Activated T-cell treated with anti-CD3 and anti-CD28 coated beads, Interleukin-2, amount 50 U/mL, for 72 hours (primary cell): ENCODE measurements at regions not wholly inside any gene's neighbourhood (a gene's known extent, or its start where the extent isn't known, plus 50 kb on each side); places are given as distances from the start of the nearest gene placed in this dataset.

Experiments
- ATAC-seq, 2 donors: fragments of 150-1000 bp; cut with Tn5 transposase; replicated peaks in 1 of 2; 2 replicates each; pipeline ENCODE4 v1.10.0; 2021; ENCODE audit warnings: moderate library complexity in 2 of 2, mild to moderate bottlenecking in 1 of 2
- DNase-seq, 2 donors: peaks; one replicate each; pipeline ENCODE4 v3.0.0; 2021 to 2022; ENCODE audit warnings: mixed read lengths in 1 of 2
- H3K27ac Mint-ChIP-seq: one replicate; pipeline ENCODE4 v1.8.0; 2022; ENCODE audit warnings: mild to moderate bottlenecking, moderate library complexity, mixed read lengths
- H3K27me3 Mint-ChIP-seq: one replicate; pipeline ENCODE4 v1.8.0; 2022; ENCODE audit warnings: low read depth, mixed read lengths
- H3K36me3 Mint-ChIP-seq, 2 donors: one replicate each; pipeline ENCODE4 v1.8.0; 2022; ENCODE audit warnings: mixed read lengths in 2 of 2, mild to moderate bottlenecking in 1 of 2; ENCODE audit not compliant: insufficient read depth in 2 of 2
- H3K4me1 Mint-ChIP-seq: one replicate; pipeline ENCODE4 v1.8.0; 2022; ENCODE audit warnings: low read depth, mixed read lengths
- H3K4me3 Mint-ChIP-seq, 2 donors: one replicate each; pipeline ENCODE4 v1.8.0; 2022; ENCODE audit warnings: mild to moderate bottlenecking in 2 of 2, mixed read lengths in 2 of 2, moderate library complexity in 2 of 2
- H3K9me3 Mint-ChIP-seq, 2 donors: one replicate each; pipeline ENCODE4 v1.8.0; 2022; ENCODE audit warnings: mixed read lengths in 2 of 2

DNA sequence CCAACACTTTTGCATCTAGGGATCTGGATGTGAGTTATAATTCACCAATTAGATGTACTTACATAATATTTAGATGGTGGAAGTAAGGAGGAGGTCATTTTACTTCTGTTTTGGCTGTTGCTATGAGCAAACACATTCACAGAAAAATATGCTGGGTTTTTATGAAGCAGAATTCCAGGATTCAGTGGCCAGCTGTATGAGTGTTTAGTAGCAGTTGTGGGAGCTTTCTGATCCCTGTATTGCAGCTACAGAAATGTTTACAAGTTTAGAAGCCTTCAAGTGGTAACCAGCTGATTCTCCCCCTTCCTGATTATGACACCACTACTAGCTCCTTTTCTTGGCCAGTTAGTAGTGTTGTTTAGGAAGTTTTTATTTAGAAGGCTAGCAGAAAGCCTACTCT lies 177.0 kb downstream of the TENT5A start:
- ATAC-seq: no peak

DNA sequence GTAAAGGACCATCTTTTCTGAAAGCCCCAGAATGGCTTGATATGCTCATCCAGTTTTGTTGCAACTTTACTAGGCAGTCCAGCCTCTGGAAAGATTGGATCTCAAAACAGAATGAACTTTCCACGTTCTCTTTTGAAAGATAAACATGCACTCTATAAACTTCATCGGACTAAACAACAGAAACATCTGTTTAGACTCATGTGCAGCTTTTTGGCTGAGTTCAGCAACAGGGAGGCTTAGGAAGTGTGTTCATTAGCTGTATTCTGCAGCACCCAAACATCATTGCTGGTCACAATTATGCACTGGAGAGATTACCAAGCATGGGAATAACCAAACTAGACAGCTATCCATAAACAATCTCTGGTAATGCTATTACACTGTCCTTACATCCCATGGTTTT lies 180.5 kb downstream of the TENT5A start:
- Mint-ChIP-seq H3K27me3 (no peaks in the 10 kb centered on the region), H3K27ac (no peak overlapping the region), H3K4me1 (no peaks in the 10 kb centered on the region), H3K4me3 (no peak overlapping the region), H3K9me3 (peaks cover 3 to 4% of the 10 kb centered on the region in 2 donors), H3K36me3 (no peaks in the 10 kb centered on the region)
- DNase-seq: no peak
- no peak for ATAC-seq

More for the DNA sequence above, 177.0 kb downstream of the TENT5A start:
- Mint-ChIP-seq H3K4me1 (no peaks in the 10 kb centered on the region), H3K27me3 (no peaks in the 10 kb centered on the region), H3K36me3 (peaks cover 0 to 2% of the 10 kb centered on the region in 2 donors), H3K4me3 (no peak overlapping the region), H3K27ac (no peak overlapping the region), H3K9me3 (peaks cover 0 to 4% of the 10 kb centered on the region in 2 donors)
- no peak for DNase-seq

DNA sequence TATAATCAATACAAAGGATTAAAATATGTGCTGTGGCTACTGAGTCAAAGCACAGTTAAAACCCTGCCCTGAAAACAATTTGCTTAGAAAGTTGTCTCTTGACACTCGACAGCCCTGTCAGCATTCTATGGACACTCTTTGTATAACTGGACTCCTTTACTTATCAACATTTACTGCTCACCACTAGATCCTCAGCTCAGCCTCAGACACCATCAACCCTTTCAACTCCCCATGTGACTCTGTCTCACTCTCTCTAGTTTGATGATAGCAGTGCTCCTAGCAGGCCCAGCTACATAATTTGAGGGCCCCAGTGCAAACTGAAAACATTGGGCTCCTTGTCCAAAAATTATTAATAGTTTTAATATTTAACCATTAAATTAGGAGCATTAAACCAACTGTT lies 181.8 kb downstream of the TENT5A start:
- Mint-ChIP-seq H3K27me3 (no peaks in the 10 kb centered on the region), H3K9me3 (peaks cover 3 to 4% of the 10 kb centered on the region in 2 donors), H3K4me3 (no peak overlapping the region), H3K4me1 (no peaks in the 10 kb centered on the region), H3K27ac (no peak overlapping the region), H3K36me3 (no peaks in the 10 kb centered on the region)
- DNase-seq (no peak), ATAC-seq (no peak)

DNA sequence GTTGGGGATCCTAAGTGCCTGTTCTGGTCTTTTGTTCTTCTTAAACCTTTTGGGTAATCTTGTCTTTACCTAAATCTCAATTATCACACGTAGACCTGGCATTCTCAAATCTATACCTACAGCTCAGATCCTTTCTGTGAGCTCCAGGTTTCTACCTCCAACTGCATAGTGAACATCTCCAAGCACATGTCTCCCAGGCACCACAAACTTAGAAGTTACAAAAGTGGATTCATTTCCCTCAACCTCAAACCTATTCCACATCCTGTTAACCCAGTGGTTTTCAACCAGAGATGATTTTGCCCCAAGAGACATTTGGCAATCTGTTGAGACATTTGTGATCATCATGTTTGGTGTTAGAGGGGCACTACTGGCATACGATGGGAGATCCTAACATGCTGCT lies 183.5 kb downstream of the TENT5A start:
- DNase-seq (no peak), ATAC-seq (no peak)
- no peak overlapping the region for H3K27ac Mint-ChIP-seq
- H3K36me3 Mint-ChIP-seq: no peaks in the 10 kb centered on the region
- no peaks in the 10 kb centered on the region for H3K4me1 Mint-ChIP-seq
- H3K27me3 Mint-ChIP-seq: no peaks in the 10 kb centered on the region
- no peak overlapping the region for H3K4me3 Mint-ChIP-seq
- H3K9me3 Mint-ChIP-seq: peaks cover 3 to 4% of the 10 kb centered on the region in 2 donors

DNA sequence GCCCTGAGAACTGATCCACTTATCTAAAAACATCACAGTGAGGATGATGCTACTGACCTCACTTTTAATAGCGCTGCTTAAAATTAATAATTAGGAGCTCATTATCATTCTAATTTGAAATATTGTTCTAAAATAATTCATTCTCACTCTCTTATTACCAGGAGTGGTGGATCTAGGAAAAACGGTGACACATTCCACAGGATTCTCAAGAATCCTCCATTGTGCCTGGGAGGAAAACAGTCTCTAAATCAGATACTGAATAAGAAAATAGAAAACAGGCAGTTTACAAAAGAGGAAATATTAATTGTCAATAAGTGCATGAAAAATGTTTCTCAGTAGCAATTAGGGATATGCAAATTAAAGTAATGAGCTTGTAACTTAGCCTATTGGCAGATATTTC lies 187.4 kb downstream of the TENT5A start:
- H3K9me3 Mint-ChIP-seq: peaks cover 3 to 4% of the 10 kb centered on the region in 2 donors
- no peaks in the 10 kb centered on the region for H3K4me1 Mint-ChIP-seq
- H3K36me3 Mint-ChIP-seq: no peaks in the 10 kb centered on the region
- no peaks in the 10 kb centered on the region for H3K27me3 Mint-ChIP-seq
- H3K4me3 Mint-ChIP-seq: no peak overlapping the region
- no peak for DNase-seq
- no peak overlapping the region for H3K27ac Mint-ChIP-seq
- ATAC-seq: no peak

DNA sequence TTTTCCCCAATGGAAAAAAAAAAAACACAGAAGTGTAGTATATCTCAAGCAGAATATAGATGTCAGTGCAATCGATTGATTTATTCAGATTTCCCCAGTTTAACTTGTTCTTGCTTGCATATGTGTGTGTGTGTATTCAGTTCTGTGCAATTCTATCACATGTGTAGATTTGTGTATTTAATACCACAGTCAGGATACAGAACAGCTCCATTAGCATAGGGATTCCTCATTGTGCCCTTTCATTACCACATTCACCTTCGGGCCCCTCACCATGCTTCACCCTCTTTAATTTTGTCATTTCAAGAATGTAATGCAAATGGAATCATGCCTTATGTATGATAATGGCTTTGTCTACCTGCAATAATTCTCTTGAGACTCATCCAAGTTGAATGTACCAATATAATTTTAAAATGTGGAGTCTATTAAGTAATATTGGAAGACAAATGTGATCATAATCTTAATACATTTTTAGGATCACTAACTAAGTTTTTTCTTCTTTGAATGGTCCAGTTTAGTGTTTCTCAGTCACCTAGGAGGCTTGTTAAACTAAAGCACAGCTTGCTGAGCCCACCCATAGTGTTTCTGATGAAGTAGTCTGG lies 187.9 kb downstream of the TENT5A start:
- peaks cover 2 to 3% of the 10 kb centered on the region in 2 donors for H3K9me3 Mint-ChIP-seq
- H3K36me3 Mint-ChIP-seq: no peaks in the 10 kb centered on the region
- no peak for DNase-seq
- no peak overlapping the region for H3K4me3 Mint-ChIP-seq
- no peak overlapping the region for H3K27ac Mint-ChIP-seq
- no peaks in the 10 kb centered on the region for H3K4me1 Mint-ChIP-seq
- no peaks in the 10 kb centered on the region for H3K27me3 Mint-ChIP-seq
- no peak for ATAC-seq

GRCh38 chr6:81562169-81562568 lies 190.3 kb downstream of the TENT5A start:
- no peak for ATAC-seq
- no peaks in the 10 kb centered on the region for H3K4me1 Mint-ChIP-seq

DNA sequence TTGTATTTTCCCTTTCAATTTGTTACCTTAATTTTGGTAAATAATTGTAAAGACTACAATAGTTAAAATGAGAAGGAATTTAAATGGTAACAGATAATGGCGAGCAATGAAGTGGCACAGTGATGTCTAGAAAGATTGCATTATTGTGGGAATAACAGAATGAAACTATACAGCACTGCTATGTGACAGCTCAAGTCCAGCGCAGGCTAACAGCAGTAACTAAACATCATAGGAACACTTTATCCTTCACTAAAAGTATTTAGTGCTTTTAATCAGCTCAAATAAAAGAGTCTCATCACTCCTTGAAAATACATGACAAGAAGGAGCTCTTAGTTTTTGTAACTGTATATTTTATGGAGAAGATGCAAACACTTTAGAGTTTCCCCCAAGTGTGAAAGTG lies 190.8 kb downstream of the TENT5A start:
- H3K36me3 Mint-ChIP-seq: no peaks in the 10 kb centered on the region
- H3K4me1 Mint-ChIP-seq: no peaks in the 10 kb centered on the region
- no peaks in the 10 kb centered on the region for H3K27me3 Mint-ChIP-seq
- DNase-seq (no peak), ATAC-seq (no peak)
- H3K9me3 Mint-ChIP-seq: no peaks in the 10 kb centered on the region
- H3K4me3 Mint-ChIP-seq: no peak overlapping the region
- no peak overlapping the region for H3K27ac Mint-ChIP-seq

More at GRCh38 chr6:81562169-81562568, 190.3 kb downstream of the TENT5A start:
- no peak overlapping the region for H3K4me3 Mint-ChIP-seq
- DNase-seq: no peak
- no peaks in the 10 kb centered on the region for H3K9me3 Mint-ChIP-seq
- H3K27ac Mint-ChIP-seq: no peak overlapping the region
- no peaks in the 10 kb centered on the region for H3K36me3 Mint-ChIP-seq
- H3K27me3 Mint-ChIP-seq: no peaks in the 10 kb centered on the region

GRCh38 chr6:81561071-81561564 lies 191.4 kb downstream of the TENT5A start:
- Mint-ChIP-seq H3K36me3 (no peaks in the 10 kb centered on the region), H3K4me1 (no peaks in the 10 kb centered on the region), H3K4me3 (no peak overlapping the region), H3K27ac (no peak overlapping the region), H3K9me3 (no peaks in the 10 kb centered on the region), H3K27me3 (no peaks in the 10 kb centered on the region)
- no peak for DNase-seq
- no peak for ATAC-seq

- no peaks in the 10 kb centered on the region for H3K9me3 Mint-ChIP-seq
- DNase-seq: no peak
Observed at GRCh38 chr6:81557811-81558210, 194.7 kb downstream of the TENT5A start.

GRCh38 chr6:81556551-81556950 lies 195.9 kb downstream of the TENT5A start:
- Mint-ChIP-seq H3K27me3 (no peaks in the 10 kb centered on the region), H3K4me3 (no peak overlapping the region), H3K9me3 (no peaks in the 10 kb centered on the region), H3K27ac (no peak overlapping the region), H3K36me3 (no peaks in the 10 kb centered on the region), H3K4me1 (no peaks in the 10 kb centered on the region)
- DNase-seq: no peak
- no peak for ATAC-seq

More at GRCh38 chr6:81557811-81558210, 194.7 kb downstream of the TENT5A start:
- Mint-ChIP-seq H3K36me3 (no peaks in the 10 kb centered on the region), H3K27me3 (no peaks in the 10 kb centered on the region), H3K4me1 (no peaks in the 10 kb centered on the region), H3K27ac (no peak overlapping the region), H3K4me3 (no peak overlapping the region)
- ATAC-seq: no peak

DNA sequence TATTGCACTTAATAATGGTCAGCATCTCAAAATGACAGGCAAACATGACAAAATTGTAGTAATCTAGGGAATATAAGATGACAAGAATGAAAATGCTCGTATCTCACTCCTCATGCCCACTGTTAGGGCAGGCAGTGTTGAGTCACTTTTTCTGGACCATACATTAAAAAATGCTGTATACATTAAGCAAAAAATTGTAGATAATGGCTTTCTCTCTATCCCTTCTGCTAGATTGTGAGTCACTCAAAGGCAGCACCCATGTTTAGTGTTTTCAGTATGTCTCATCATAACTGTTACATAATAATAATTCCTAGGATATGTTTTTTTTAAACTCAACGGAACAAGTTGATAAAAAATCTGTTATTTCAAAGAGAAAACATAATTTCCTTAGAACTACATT lies 199.3 kb downstream of the TENT5A start:
- no peak overlapping the region for H3K27ac Mint-ChIP-seq
- no peak for ATAC-seq
- no peak for DNase-seq
- no peaks in the 10 kb centered on the region for H3K36me3 Mint-ChIP-seq
- no peak overlapping the region for H3K4me3 Mint-ChIP-seq
- H3K9me3 Mint-ChIP-seq: peaks cover 5 to 6% of the 10 kb centered on the region in 2 donors
- no peaks in the 10 kb centered on the region for H3K4me1 Mint-ChIP-seq
- H3K27me3 Mint-ChIP-seq: no peaks in the 10 kb centered on the region

DNA sequence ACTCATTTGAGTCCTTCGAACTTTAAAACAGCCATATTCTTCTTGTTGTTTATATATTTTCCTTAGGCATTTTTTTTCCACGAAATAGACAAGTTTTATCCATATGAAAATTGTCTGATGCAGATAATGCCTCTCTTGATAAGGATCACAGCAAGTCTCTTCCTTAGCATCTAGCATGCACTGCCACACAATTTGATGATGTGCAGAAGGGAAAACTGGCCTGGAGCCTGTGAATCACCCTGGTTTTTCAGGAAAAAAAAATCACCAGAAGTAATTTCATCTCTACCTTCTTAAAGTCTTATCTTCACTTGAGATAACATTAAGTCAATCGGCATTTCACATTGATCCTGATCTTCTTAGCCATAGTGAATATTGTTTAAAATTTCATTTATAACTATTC lies 199.8 kb downstream of the TENT5A start:
- Mint-ChIP-seq H3K9me3 (peaks cover 6% of the 10 kb centered on the region in 2 donors), H3K27me3 (no peaks in the 10 kb centered on the region), H3K4me1 (no peaks in the 10 kb centered on the region), H3K4me3 (no peak overlapping the region), H3K36me3 (no peaks in the 10 kb centered on the region), H3K27ac (no peak overlapping the region)
- no peak for ATAC-seq
- no peak for DNase-seq

DNA sequence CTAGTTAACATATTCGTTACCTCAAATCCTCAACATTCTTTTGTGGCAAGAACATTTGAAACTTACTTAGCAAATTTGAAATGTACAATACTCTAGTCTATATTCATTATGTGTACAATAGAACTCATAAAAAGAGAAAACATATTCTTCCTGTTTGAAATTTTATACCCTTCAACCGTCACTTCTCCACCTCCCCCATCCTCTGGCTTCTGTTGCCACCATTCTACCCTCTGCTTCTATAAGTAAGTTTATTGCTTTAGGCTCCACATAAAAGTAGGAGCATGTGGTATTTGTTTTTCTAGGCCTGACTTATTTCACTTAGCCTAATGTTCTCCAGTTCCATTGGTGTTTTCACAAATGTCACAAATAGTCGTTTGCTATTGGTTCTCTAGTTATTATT lies 205.3 kb downstream of the TENT5A start:
- ATAC-seq (no peak), DNase-seq (no peak)
- Mint-ChIP-seq H3K36me3 (no peaks in the 10 kb centered on the region), H3K4me1 (no peaks in the 10 kb centered on the region), H3K27ac (no peak overlapping the region), H3K27me3 (no peaks in the 10 kb centered on the region), H3K9me3 (peaks cover 8 to 9% of the 10 kb centered on the region in 2 donors), H3K4me3 (no peak overlapping the region)
